GM13976 (cell line): ENCODE measurements at regions not wholly inside any gene's neighbourhood (a gene's known extent, or its start where the extent isn't known, plus 50 kb on each side); places are given as distances from the start of the nearest gene placed in this dataset.

Source experiments
- DNase-seq: peaks from one replicate; pipeline ENCODE4 v3.0.0; 2012; ENCODE audit warnings: low spot score
- CTCF ChIP-seq: IDR thresholded peaks from 2 replicates; pipeline ENCODE4 v1.5.1; 2012; ENCODE audit warnings: borderline replicate concordance, mild to moderate bottlenecking; ENCODE audit not compliant: insufficient read depth; ENCODE audit errors: extremely low read depth, missing control alignments, control extremely low read depth
- in situ Hi-C: fragments of 300-500 bp; cut with MboI; formaldehyde crosslinking; loops from one replicate; pipeline ENCODE4 v1.12.0; 2022; ENCODE audit warnings: low sequenced_read_pairs, mixed read lengths, inconsistent platforms; ENCODE audit not compliant: unreplicated experiment

GRCh38 chr13:90615236-90615635 lies 732.3 kb upstream of the MIR17HG start:
- TF ChIP-seq CTCF, result no peak
- in situ Hi-C loops, result no loop called here
- no peak for DNase-seq

GRCh38 chr13:90615767-90616166 lies 731.7 kb upstream of the MIR17HG start:
- in situ Hi-C loops, result no loop called here
- no peak for TF ChIP-seq CTCF
- no peak for DNase-seq

GRCh38 chr13:90618133-90618532 lies 729.4 kb upstream of the MIR17HG start:
- DNase-seq, result no peak
- in situ Hi-C loops, result no loop called here
- TF ChIP-seq CTCF, result no peak

GRCh38 chr13:90622541-90622940 lies 724.9 kb upstream of the MIR17HG start:
- DNase-seq, result no peak
- in situ Hi-C loops, result no loop called here
- peak; percentile 0 for TF ChIP-seq CTCF

GRCh38 chr13:90623318-90624011 lies 724.0 kb upstream of the MIR17HG start:
- no peak for TF ChIP-seq CTCF
- in situ Hi-C loops, result no loop called here
- DNase-seq, result no peak

- no peak for TF ChIP-seq CTCF
- in situ Hi-C loops, result no loop called here
- DNase-seq, result no peak
These were observed 719.7 kb upstream of the MIR17HG start for GRCh38 chr13:90627813-90628212.

- no peak for TF ChIP-seq CTCF
- in situ Hi-C loops, result no loop called here
- DNase-seq, result no peak
These were observed 719.0 kb upstream of the MIR17HG start for GRCh38 chr13:90628471-90628870.
